GM10266 (cell line): ENCODE measurements at regions not wholly inside any gene's neighbourhood (a gene's known extent, or its start where the extent isn't known, plus 50 kb on each side); places are given as distances from the start of the nearest gene placed in this dataset.

Source experiments
- DNase-seq: peaks from one replicate; pipeline ENCODE4 v3.0.0; 2012; ENCODE audit errors: extremely low spot score
- TF ChIP-seq, protein P1 (sequence below): IDR thresholded peaks from 2 replicates; pipeline ENCODE4 v1.5.1; 2012; ENCODE audit warnings: mild to moderate bottlenecking, low read depth; ENCODE audit not compliant: control insufficient read depth, insufficient read depth; ENCODE audit errors: missing control alignments

DNA sequence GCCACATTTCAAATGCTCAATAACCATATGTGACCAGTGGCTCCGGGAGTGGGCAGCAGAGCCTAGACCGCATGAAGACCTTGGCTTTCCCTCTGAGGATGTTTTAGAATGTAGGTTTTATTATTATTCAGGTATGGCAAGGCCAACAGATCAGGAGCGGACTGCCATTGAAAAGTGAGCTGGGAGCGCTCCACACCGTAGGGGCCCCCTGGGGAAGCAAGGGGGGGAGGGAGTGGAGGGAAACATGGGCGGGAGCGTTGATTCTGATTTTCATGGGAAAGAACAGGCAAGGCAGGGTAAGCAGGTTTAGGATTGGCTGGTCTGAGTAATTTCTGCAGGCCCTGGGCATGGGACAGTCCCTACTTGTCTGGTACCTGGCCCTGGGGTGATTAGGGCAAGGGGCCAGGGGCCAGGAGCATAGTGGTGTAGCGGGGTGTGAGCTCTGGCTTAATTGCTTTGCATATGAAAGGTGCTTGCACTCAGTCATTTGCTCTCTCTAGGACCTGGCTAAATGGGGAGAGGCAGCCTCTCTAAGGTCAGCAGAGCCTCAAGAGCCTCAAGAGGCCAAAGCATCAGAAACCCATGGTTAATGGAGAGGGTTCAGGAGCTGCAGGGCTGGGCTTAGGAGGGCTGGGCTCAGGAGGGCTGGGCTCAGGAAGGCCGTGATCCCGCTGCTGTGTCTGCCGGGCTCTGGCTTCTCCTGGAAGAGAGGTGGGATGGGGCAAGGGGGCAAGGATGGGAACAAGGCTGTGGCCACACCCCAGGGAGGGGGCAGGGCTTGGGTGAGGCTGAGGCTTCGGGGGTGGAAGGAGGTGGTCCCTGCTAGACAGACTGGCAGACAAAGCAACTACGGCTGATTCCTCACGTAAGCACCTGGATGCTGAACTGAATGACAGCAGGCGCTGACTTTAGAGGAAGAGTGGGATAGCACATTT is 82.0 kb upstream of the WASF3 start:
- DNase-seq, result no peak
- TF ChIP-seq, protein P1, sequence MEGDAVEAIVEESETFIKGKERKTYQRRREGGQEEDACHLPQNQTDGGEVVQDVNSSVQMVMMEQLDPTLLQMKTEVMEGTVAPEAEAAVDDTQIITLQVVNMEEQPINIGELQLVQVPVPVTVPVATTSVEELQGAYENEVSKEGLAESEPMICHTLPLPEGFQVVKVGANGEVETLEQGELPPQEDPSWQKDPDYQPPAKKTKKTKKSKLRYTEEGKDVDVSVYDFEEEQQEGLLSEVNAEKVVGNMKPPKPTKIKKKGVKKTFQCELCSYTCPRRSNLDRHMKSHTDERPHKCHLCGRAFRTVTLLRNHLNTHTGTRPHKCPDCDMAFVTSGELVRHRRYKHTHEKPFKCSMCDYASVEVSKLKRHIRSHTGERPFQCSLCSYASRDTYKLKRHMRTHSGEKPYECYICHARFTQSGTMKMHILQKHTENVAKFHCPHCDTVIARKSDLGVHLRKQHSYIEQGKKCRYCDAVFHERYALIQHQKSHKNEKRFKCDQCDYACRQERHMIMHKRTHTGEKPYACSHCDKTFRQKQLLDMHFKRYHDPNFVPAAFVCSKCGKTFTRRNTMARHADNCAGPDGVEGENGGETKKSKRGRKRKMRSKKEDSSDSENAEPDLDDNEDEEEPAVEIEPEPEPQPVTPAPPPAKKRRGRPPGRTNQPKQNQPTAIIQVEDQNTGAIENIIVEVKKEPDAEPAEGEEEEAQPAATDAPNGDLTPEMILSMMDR, result no peak

DNA sequence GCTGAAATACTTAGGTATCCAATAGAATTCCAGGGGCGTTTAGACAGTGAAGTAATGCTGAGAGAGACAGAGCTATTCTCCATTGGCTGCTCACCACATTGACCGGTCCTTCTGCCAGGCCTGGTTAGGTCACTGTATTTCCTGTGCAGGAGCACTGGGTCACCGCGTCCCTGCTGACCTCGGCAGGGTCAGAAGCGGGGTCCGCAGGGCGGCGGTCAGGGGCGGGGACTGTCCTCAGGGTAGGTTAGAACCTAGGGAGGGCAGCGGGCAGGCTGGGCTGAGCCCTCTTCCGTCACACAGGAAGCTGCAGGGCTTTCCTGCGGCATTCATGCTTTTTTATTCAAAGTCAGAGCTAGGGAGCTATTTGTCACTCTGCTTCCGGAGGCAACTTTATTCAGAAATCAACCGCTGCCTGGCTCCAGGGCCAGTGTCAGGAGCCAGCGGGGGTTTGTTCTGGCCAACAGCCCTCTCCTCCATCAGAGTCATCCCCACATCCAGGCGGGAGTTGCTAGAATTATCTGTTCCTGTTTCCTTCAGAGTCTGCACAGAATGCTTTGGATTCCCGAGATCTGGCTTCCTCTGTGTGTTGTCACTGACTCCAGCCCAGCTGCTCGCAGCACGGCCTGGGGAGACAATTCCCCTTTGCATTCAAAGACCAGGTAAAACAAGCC is 81.2 kb upstream of the WASF3 start:
- TF ChIP-seq, protein P1, result no peak
- DNase-seq, result no peak

- TF ChIP-seq, protein P1, result no peak
- no peak for DNase-seq
Observed at GRCh38 chr13:26476782-26477142, 80.7 kb upstream of the WASF3 start.

DNA sequence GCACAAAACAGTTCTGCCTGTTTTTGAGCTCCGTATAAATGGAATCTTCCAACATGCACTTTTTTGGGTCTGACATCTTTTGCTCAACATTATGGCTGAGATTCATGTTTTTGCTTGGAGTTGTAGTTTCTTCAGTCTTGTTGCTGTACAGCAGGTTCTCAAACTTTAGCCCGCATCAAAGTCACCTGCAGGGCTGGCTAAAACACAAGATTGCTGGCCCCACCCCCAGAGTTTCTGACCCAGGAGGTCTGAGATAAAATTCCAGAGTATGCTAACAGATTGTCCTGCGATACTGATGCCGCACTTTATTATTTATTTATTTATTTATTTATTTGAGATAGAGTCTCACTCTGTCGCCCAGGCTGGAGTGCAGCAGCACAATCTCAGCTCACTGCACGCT is 79.8 kb upstream of the WASF3 start:
- no peak for DNase-seq
- TF ChIP-seq, protein P1, result no peak

DNA sequence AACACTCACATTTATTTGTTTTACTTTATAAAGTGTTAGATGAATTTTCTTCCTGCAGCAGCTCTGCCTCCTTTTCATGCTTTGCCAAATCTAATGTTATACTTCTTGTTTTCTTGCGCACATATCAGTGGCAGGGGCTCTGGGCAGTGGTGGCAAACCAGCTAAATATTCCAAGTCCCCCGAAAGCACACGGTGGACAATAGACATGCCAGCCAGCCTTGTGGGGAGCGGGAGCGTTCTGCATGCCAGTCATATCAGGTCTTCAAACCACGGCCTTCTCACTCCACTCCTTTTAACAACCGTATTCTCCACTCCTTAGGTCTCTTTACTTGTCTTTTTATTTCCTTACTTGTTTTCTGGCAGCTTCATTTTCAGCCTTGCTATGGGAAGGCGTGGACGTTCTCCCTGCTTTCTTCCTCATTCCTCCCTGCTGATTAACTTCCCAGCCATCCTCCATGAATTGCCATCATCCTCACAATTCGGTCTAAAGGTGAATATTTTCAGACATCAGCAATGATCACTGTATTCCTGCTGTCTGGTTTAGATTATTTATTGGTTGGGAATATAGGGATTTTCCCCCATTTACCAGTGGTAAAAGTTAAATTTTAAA is 77.1 kb upstream of the WASF3 start:
- DNase-seq, result no peak
- TF ChIP-seq, protein P1, result no peak

GRCh38 chr13:26482451-26483197 is 74.9 kb upstream of the WASF3 start:
- DNase-seq, result peak; percentile 75
- TF ChIP-seq, protein P1, result peak; percentile 73
